ENCODE measurements at regions not wholly inside any gene's neighbourhood (a gene's known extent, or its start where the extent isn't known, plus 50 kb on each side); places are given as distances from the start of the nearest gene placed in this dataset.

DNA sequence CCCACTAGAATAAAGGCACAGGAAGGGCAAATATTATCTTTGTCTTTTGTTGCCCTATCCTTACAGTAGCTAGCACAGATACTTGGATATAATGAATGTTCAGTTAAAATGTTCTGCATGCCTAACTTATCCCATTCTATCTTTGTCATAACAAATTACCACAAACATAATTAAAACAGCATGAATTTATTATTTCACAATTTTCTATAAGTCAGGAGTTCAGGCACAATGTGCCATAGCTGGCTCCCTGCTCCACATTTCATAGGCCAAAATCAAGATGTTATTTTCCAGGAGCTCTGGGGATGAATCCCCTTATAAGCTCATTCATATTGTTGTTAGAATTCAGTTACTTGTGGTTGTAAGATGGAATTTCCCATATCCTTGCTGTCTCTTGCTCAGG, 975.5 kb downstream of the IGSF11 start:
- TF ChIP-seq, protein P1, sequence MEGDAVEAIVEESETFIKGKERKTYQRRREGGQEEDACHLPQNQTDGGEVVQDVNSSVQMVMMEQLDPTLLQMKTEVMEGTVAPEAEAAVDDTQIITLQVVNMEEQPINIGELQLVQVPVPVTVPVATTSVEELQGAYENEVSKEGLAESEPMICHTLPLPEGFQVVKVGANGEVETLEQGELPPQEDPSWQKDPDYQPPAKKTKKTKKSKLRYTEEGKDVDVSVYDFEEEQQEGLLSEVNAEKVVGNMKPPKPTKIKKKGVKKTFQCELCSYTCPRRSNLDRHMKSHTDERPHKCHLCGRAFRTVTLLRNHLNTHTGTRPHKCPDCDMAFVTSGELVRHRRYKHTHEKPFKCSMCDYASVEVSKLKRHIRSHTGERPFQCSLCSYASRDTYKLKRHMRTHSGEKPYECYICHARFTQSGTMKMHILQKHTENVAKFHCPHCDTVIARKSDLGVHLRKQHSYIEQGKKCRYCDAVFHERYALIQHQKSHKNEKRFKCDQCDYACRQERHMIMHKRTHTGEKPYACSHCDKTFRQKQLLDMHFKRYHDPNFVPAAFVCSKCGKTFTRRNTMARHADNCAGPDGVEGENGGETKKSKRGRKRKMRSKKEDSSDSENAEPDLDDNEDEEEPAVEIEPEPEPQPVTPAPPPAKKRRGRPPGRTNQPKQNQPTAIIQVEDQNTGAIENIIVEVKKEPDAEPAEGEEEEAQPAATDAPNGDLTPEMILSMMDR (IDR thresholded peaks at IDR 0.05) = no peak
- Histone ChIP-seq H3K4me3 (no peak overlapping the region), H3K9me3 (no peaks in the 10 kb centered on the region), H3K4me1 (ENCODE audit: low read depth) (no peaks in the 10 kb centered on the region), H3K36me3 (ENCODE audit: low read depth) (no peaks in the 10 kb centered on the region)
- no peak for DNase-seq
- intact Hi-C loops (cut with DNase I, micrococcal nuclease) = no loop called here
- no peak for ATAC-seq

DNA sequence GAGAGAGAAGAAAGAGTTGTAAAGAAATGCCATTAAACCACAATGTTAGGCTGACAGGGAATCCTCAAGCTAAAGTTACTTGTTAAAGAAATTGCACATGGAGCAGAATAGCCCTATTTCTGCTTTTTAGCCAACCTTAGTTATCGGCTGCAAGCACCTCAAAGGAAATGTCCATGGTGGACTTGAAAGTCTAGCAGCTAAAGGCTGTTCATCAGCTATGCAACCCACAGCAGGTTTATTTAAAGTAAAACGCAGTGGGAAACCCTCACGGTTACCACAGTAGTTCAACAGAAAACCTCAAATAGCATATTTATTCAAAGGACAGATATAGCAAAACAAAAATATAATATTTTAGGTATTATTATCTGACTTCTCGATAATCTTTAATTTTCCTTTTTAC, 967.2 kb downstream of the IGSF11 start:
- ATAC-seq (no peak), DNase-seq (no peak)
- no peaks in the 10 kb centered on the region for H3K9me3 ChIP-seq
- intact Hi-C loops (cut with DNase I, micrococcal nuclease) = no loop called here
- H3K4me1 ChIP-seq (ENCODE audit: low read depth) = no peaks in the 10 kb centered on the region
- no peak overlapping the region for H3K4me3 ChIP-seq
- TF ChIP-seq, protein P1 (IDR thresholded peaks at IDR 0.05) = no peak
- H3K36me3 ChIP-seq (ENCODE audit: low read depth) = no peaks in the 10 kb centered on the region

DNA sequence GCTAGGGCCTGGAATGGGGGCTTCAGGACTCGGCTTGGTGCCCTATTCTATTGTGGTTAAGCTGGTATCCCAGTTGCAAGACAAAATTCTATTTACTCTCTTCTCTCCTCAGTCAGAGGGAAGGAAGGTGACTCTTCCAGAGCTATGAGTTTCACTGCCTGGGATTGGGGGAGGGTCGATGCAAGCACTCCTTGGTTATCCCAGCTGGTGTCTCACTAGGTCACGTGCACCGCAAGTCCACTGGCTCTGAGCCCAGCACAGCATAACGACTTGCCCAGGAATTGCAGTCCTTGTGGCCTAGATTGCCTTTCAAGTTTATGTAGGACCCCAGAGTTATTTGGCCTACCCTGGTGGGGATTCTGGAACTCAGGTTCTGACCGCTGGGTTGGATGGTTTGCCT, 958.8 kb downstream of the IGSF11 start:
- no peaks in the 10 kb centered on the region for H3K36me3 ChIP-seq (ENCODE audit: low read depth)
- peaks cover 10% of the 10 kb centered on the region for H3K9me3 ChIP-seq
- no peak for ATAC-seq
- TF ChIP-seq, protein P1 (IDR thresholded peaks at IDR 0.05) = no peak
- H3K4me3 ChIP-seq = no peak overlapping the region
- intact Hi-C loops (cut with DNase I, micrococcal nuclease) = loop anchor here in 1 of 2 donors (10.0 kb wide), 1 partner anchor 119 kb away; no protein-coding TSS in a partner anchor
- no peak for DNase-seq
- H3K4me1 ChIP-seq (ENCODE audit: low read depth) = no peaks in the 10 kb centered on the region

GRCh38 chr3:118077332-118077731, 957.3 kb downstream of the IGSF11 start:
- Histone ChIP-seq H3K9me3 (peaks cover 10% of the 10 kb centered on the region), H3K4me1 (ENCODE audit: low read depth) (no peaks in the 10 kb centered on the region), H3K36me3 (ENCODE audit: low read depth) (no peaks in the 10 kb centered on the region), H3K4me3 (no peak overlapping the region)
- no peak for ATAC-seq
- DNase-seq = no peak
- TF ChIP-seq, protein P1 (IDR thresholded peaks at IDR 0.05) = no peak
- intact Hi-C loops (cut with DNase I, micrococcal nuclease) = loop anchor here in 1 of 2 donors (10.0 kb wide), 1 partner anchor 117 kb away; no protein-coding TSS in a partner anchor

- ATAC-seq = no peak
- TF ChIP-seq, protein P1 (IDR thresholded peaks at IDR 0.05) = no peak
Measured at GRCh38 chr3:118080889-118081288, 953.8 kb downstream of the IGSF11 start.

DNA sequence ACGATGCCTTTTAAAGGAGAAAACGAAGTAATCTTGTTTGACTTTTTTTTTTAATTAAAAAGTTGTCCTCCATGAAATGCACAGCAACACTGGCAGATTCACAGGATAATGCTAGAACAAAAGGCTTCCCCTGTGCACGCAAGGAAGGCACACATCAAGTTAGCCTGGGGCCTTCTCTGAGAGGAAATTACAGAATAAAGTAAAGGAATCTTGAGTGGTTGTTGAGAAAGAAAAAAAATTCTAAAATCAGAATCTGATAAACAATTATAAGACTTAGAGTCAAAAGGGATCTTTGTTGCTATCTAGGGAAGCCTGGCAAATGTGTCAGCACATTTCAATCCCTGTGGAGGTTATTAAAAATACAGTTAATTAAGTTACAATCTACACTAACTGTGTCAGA, 946.0 kb downstream of the IGSF11 start:
- TF ChIP-seq, protein P1 (IDR thresholded peaks at IDR 0.05) = no peak
- ATAC-seq = no peak
- intact Hi-C loops (cut with DNase I, micrococcal nuclease) = no loop called here

More at GRCh38 chr3:118080889-118081288, 953.8 kb downstream of the IGSF11 start:
- DNase-seq = no peak
- Histone ChIP-seq H3K4me3 (no peak overlapping the region), H3K4me1 (ENCODE audit: low read depth) (no peaks in the 10 kb centered on the region), H3K36me3 (ENCODE audit: low read depth) (no peaks in the 10 kb centered on the region), H3K9me3 (no peaks in the 10 kb centered on the region)
- intact Hi-C loops (cut with DNase I, micrococcal nuclease) = no loop called here

More for the DNA sequence above, 946.0 kb downstream of the IGSF11 start:
- Histone ChIP-seq H3K36me3 (ENCODE audit: low read depth) (no peaks in the 10 kb centered on the region), H3K4me1 (ENCODE audit: low read depth) (no peaks in the 10 kb centered on the region), H3K9me3 (peaks cover 23% of the 10 kb centered on the region), H3K4me3 (no peak overlapping the region)
- no peak for DNase-seq
